Omental fat pad (tissue), 3 donors: ENCODE measurements at regions not wholly inside any gene's neighbourhood (a gene's known extent, or its start where the extent isn't known, plus 50 kb on each side); places are given as distances from the start of the nearest gene placed in this dataset.

ENCODE experiments used
- ATAC-seq: fragments of 150-250 bp; one replicate; pipeline ENCODE4 v1.9.1; 2016; ENCODE audit warnings: mild to moderate bottlenecking, moderate library complexity; ENCODE audit not compliant: low FRiP score
- DNase-seq: peaks from one replicate; pipeline ENCODE4 v3.0.0-alpha.2; 2019; ENCODE audit warnings: low spot score
- CTCF ChIP-seq, 3 donors: fragments of 450-650 bp; IDR thresholded peaks; one replicate each; pipeline ENCODE4 v1.5.1; 2016 to 2017; ENCODE audit warnings: antibody characterized with exemption in 3 of 3, mild to moderate bottlenecking in 3 of 3, moderate library complexity in 2 of 3

- TF ChIP-seq CTCF (IDR thresholded peaks at IDR 0.05) = no peak
- ATAC-seq (no peak), DNase-seq (no peak)
These were observed 338.9 kb upstream of the MBL2 start for GRCh38 chr10:53111529-53111928.

GRCh38 chr10:53109320-53109719, 336.7 kb upstream of the MBL2 start:
- no peak for ATAC-seq

GRCh38 chr10:53108317-53108934, 335.8 kb upstream of the MBL2 start:
- no peak for TF ChIP-seq CTCF (IDR thresholded peaks at IDR 0.05)
- ATAC-seq = no peak
- DNase-seq = no peak

More at GRCh38 chr10:53109320-53109719, 336.7 kb upstream of the MBL2 start:
- TF ChIP-seq CTCF (IDR thresholded peaks at IDR 0.05) = no peak
- no peak for DNase-seq

DNA sequence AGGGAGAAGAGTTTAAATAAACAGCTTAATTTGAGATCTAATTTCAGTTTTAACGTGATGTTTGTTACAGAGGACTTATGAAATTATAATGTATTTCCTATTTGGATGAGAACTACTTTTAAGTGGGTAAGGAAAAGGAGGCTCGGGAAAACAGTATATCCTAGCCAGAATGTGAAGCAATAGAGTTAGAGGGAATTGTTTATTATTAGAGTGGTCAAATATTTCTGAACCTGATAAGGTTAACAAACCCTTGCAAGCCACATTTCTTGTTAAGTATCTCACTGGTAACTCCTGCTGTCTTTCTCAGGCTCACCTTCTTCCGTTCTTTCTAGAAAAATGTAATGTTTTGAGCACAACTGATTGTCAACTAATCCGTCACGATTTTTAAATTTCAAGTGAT, 335.1 kb upstream of the MBL2 start:
- ATAC-seq = no peak
- no peak for DNase-seq
- TF ChIP-seq CTCF (IDR thresholded peaks at IDR 0.05) = no peak

DNA sequence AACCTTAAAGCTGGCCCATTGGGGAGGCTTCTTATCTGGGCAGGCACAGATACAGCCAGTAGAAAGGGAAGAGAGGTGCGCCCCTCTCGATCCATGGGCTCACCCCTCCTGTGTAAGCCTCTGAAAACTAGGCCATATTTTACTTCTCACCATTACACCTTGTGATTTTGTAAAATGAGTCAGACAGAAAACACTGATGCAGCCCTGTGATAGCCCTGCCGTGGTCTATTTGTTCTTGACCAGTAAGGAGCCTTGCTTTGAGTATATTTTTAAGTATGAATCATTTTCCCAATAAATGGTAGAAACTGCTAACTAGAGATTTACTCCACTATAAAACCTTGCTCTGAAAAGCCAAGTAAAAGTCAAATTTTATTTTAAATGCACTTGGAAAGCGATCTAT, 329.8 kb upstream of the MBL2 start:
- TF ChIP-seq CTCF (IDR thresholded peaks at IDR 0.05) = no peak
- no peak for DNase-seq
- ATAC-seq = no peak

- ATAC-seq = no peak
- TF ChIP-seq CTCF (IDR thresholded peaks at IDR 0.05) = no peak
- DNase-seq = no peak
These were observed 321.3 kb upstream of the MBL2 start for GRCh38 chr10:53093878-53094277.

DNA sequence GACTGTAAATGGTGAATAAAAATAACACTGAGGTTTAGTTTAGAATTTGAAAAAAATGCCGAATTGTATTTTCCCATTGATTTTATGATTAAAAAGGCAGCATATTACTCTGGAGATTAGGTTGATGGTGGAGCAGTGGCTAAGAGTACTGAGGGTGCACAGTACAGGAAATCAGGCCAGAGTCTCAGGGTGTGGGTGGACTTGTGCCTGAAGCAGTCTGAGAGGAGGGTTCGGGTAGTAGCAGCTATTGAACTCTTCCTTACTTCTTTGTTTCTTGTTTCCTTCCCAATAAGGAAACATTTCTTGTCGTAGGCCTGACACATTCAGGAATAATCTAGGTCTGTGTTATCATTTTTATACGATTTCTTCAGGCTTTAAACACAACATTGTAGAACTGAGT, 319.0 kb upstream of the MBL2 start:
- no peak for TF ChIP-seq CTCF (IDR thresholded peaks at IDR 0.05)
- ATAC-seq = no peak
- no peak for DNase-seq
